Lung (tissue), 11 donors: ENCODE measurements at regions not wholly inside any gene's neighbourhood (a gene's known extent, or its start where the extent isn't known, plus 50 kb on each side); places are given as distances from the start of the nearest gene placed in this dataset.

Experiments used
- ATAC-seq: fragments of 200-7000 bp; cut with Tn5 transposase; one replicate; pipeline ENCODE4 v1.9.1; 2020; ENCODE audit warnings: moderate number of reproducible peaks; ENCODE audit not compliant: insufficient read depth, low FRiP score
- DNase-seq, 3 donors: peaks; one replicate each; pipeline ENCODE4 v3.0.0-alpha.2; 2013 to 2017
- H3K27ac ChIP-seq, 2 donors: one replicate each; pipeline ENCODE4 v1.5.1; 2013; ENCODE audit warnings: mild to moderate bottlenecking in 2 of 2, moderate library complexity in 2 of 2, control low read depth in 1 of 2, inconsistent platforms in 1 of 2, low read depth in 1 of 2, low read length in 1 of 2
- H3K27me3 ChIP-seq, 3 donors: one replicate each; pipeline ENCODE4 v1.5.1; 2013; ENCODE audit warnings: low read length in 2 of 3; ENCODE audit not compliant: control insufficient read depth in 3 of 3, insufficient read depth in 3 of 3
- H3K36me3 ChIP-seq, 4 donors: one replicate each; pipeline ENCODE4 v1.5.1; 2013; ENCODE audit warnings: low read length in 4 of 4, mild to moderate bottlenecking in 1 of 4, moderate library complexity in 1 of 4; ENCODE audit not compliant: control insufficient read depth in 4 of 4, insufficient read depth in 4 of 4
- H3K4me1 ChIP-seq, 5 donors: one replicate each; pipeline ENCODE4 v1.5.1; 2013; ENCODE audit warnings: low read length in 5 of 5, mild to moderate bottlenecking in 2 of 5, moderate library complexity in 1 of 5; ENCODE audit not compliant: control insufficient read depth in 5 of 5, insufficient read depth in 5 of 5
- H3K4me3 ChIP-seq: one replicate; pipeline ENCODE4 v1.5.1; 2013; ENCODE audit warnings: mild to moderate bottlenecking, control low read depth, moderate library complexity
- H3K9ac ChIP-seq, 2 donors: one replicate each; pipeline ENCODE4 v1.5.1; 2013; ENCODE audit warnings: low read length in 2 of 2, control low read depth in 1 of 2; ENCODE audit not compliant: insufficient read depth in 1 of 2
- H3K9me3 ChIP-seq, 4 donors: one replicate each; pipeline ENCODE4 v1.5.1; 2013; ENCODE audit warnings: low read length in 3 of 4, mild to moderate bottlenecking in 1 of 4, moderate library complexity in 1 of 4; ENCODE audit not compliant: control insufficient read depth in 4 of 4, insufficient read depth in 3 of 4
- WGBS, 2 donors: extraction: QIAGEN DNeasy Blood & Tissue Kit; methylation state at CpG; one replicate each; pipeline ENCODE4 v1.1.7; 2013; 5-methylcytosine and 5-hydroxymethylcytosine counted together
- TF ChIP-seq, protein P1 (sequence below): IDR thresholded peaks from 2 replicates; pipeline ENCODE4 v1.5.1; 2012; ENCODE audit warnings: mild to moderate bottlenecking; ENCODE audit errors: control extremely low read depth, extremely low read depth
- donor health status: control.
- donor health status: control.
- donor health status: Bipolar disorder and iron deficiency.
- donor health status: healthy.
- donor health status: DM: yes; HTN: yes; CAD: no.

DNA sequence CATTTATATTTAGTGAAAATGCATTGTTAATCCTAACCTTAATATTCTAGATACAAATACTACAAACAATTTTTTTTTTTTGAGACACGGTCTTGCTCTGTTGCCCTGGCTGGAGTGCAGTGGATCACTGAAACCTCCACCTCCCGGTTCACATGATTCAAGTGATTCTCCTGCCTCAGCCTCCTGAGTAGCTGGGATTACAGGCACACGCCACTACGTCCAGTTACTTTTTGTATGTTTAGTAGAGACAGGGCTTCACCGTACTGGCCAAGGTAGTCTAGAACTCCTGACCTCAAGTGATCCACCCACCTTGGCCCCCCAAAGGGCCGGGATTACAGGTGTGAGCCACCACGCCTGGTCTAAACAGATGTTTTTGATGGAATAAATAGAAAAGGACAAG is 361.5 kb upstream of the NECTIN3 start:
- WGBS, 2 donors = 88 to 90% methylated on average over 7 of the region's 7 CpGs
- peaks cover 0 to 3% (median 0%) of the 10 kb centered on the region in 5 donors for H3K4me1 ChIP-seq
- TF ChIP-seq, protein P1, sequence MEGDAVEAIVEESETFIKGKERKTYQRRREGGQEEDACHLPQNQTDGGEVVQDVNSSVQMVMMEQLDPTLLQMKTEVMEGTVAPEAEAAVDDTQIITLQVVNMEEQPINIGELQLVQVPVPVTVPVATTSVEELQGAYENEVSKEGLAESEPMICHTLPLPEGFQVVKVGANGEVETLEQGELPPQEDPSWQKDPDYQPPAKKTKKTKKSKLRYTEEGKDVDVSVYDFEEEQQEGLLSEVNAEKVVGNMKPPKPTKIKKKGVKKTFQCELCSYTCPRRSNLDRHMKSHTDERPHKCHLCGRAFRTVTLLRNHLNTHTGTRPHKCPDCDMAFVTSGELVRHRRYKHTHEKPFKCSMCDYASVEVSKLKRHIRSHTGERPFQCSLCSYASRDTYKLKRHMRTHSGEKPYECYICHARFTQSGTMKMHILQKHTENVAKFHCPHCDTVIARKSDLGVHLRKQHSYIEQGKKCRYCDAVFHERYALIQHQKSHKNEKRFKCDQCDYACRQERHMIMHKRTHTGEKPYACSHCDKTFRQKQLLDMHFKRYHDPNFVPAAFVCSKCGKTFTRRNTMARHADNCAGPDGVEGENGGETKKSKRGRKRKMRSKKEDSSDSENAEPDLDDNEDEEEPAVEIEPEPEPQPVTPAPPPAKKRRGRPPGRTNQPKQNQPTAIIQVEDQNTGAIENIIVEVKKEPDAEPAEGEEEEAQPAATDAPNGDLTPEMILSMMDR = no peak
- no peak overlapping the region for H3K4me3 ChIP-seq
- no peak overlapping the region for H3K9ac ChIP-seq
- no peaks in the 10 kb centered on the region for H3K9me3 ChIP-seq
- no peak for ATAC-seq
- H3K36me3 ChIP-seq = no peaks in the 10 kb centered on the region
- no peak overlapping the region for H3K27ac ChIP-seq
- DNase-seq = no peak
- no peaks in the 10 kb centered on the region for H3K27me3 ChIP-seq

DNA sequence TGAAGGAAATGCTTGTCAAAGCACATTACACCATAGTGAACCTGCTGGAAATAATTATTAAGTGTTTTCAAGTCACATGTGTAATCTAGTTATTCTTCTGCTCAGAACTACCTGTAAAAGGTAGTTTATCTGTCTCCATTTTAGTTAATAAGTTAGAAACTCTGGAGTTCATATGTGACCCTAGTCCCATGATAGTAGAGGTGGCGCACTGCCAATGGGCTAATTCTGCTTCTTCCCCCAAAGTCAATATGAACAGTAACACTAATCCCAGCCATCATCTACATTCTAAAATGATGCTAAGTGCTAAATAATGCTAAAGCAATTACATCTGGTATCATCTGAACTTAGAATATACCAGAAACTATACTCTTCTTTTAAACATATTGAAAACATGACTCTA is 361.0 kb upstream of the NECTIN3 start:
- ATAC-seq (no peak), DNase-seq (no peak)
- Histone ChIP-seq H3K27me3 (no peaks in the 10 kb centered on the region), H3K9ac (no peak overlapping the region), H3K4me3 (no peak overlapping the region), H3K9me3 (no peaks in the 10 kb centered on the region), H3K36me3 (no peaks in the 10 kb centered on the region), H3K27ac (no peak overlapping the region), H3K4me1 (peaks cover 0 to 3% (median 0%) of the 10 kb centered on the region in 5 donors)
- 94 to 96% methylated on average over 1 of the region's 1 CpG for WGBS, 2 donors
- TF ChIP-seq, protein P1 = no peak

DNA sequence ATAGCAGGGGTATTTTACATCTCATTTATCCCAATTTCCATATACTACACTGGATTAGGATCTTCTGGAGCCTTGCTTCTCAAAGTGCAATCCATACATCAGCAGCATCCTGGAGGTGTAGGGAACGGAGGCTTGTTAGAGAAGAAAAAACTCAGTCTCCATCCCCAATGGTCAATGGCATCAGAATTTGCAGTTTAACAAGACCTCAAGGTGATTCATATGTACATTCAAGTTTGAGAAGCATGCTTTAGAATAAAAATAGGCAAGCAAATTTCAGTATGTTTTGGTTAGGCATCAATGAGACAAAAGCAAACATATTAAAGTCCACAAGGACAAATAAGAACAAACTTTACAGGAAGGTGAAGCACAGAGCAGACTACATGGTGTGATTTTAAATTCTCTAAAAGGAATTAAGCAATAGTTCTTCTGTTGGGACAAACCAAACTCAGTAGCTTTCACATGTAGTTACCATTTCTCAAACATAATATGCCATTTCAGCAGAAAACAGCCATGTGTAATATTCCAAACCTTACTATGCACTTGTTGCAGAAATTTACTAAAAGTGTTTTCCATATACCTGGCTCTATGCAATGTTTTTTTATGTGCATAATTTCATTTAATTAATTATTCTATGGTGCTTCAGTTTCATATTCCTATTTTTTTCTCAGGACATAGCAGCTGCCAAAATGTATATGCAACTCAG is 360.3 kb upstream of the NECTIN3 start:
- no peaks in the 10 kb centered on the region for H3K36me3 ChIP-seq
- H3K4me3 ChIP-seq = no peak overlapping the region
- no peak for ATAC-seq
- WGBS, 2 donors = 78 to 81% methylated on average over 1 of the region's 1 CpG
- H3K9ac ChIP-seq = no peak overlapping the region
- TF ChIP-seq, protein P1 = no peak
- peaks cover 0 to 3% (median 0%) of the 10 kb centered on the region in 5 donors for H3K4me1 ChIP-seq
- no peaks in the 10 kb centered on the region for H3K9me3 ChIP-seq
- DNase-seq = no peak
- H3K27ac ChIP-seq = no peak overlapping the region
- H3K27me3 ChIP-seq = no peaks in the 10 kb centered on the region
